ENCODE measurements at regions not wholly inside any gene's neighbourhood (a gene's known extent, or its start where the extent isn't known, plus 50 kb on each side); places are given as distances from the start of the nearest gene placed in this dataset.

GRCh38 chr11:123253911-123254310, 58.9 kb upstream of the CLMP start:
- TF ChIP-seq REST (IDR thresholded peaks at IDR 0.05; ENCODE audit: borderline replicate concordance in 1 of 2, low read depth in 1 of 2, low read length in 2 of 2) (no peak), EZH2 (conservative IDR thresholded peaks at IDR 0.05; ENCODE audit: low read depth, low read length) (no peak), ZBTB7A (CRISPR knock-in tag; IDR thresholded peaks at IDR 0.05) (no peak), PTBP1 (IDR thresholded peaks at IDR 0.05; ENCODE audit: low read depth, low read length, poor library complexity, severe bottlenecking) (no peak), ZFP82 (CRISPR knock-in tag; IDR thresholded peaks at IDR 0.05; ENCODE audit: borderline replicate concordance) (no peak), GABPB1 (CRISPR knock-in tag; IDR thresholded peaks at IDR 0.05) (no peak), ZNF512 (CRISPR knock-in tag; IDR thresholded peaks at IDR 0.05) (no peak), ZBTB44 (CRISPR knock-in tag; IDR thresholded peaks at IDR 0.05) (no peak), NR2F1 (CRISPR knock-in tag; IDR thresholded peaks at IDR 0.05) (no peak), PRDM15 (CRISPR knock-in tag; IDR thresholded peaks at IDR 0.05) (no peak), PCBP2 (optimal IDR thresholded peaks at IDR 0.05; ENCODE audit: low read depth, low read length, poor library complexity, severe bottlenecking) (no peak), MAX (IDR thresholded peaks at IDR 0.05) (no peak)

All from HepG2 (cell line).